ENCODE measurements at regions not wholly inside any gene's neighbourhood (a gene's known extent, or its start where the extent isn't known, plus 50 kb on each side); places are given as distances from the start of the nearest gene placed in this dataset.

GRCh38 chr9:30012622-30013021 lies 2371.8 kb upstream of the ACO1 start:
- TF ChIP-seq CTCF (IDR thresholded peaks at IDR 0.05 in 2 of 3, conservative IDR thresholded peaks at IDR 0.05 in 1 of 3; ENCODE audit: control insufficient read depth in 2 of 3, extremely low read depth in 1 of 3, insufficient read depth in 1 of 3, low read depth in 3 of 3, low read length in 3 of 3) (no peak), SP1 (IDR thresholded peaks at IDR 0.05; ENCODE audit: low read depth, low read length) (no peak)
